SK-N-SH (cell line): ENCODE measurements at regions not wholly inside any gene's neighbourhood (a gene's known extent, or its start where the extent isn't known, plus 50 kb on each side); places are given as distances from the start of the nearest gene placed in this dataset.

Source experiments
- CTCF ChIA-PET: fragments of 300-600, 350-600 bp; formaldehyde crosslinking; extraction: SDS; loops from one replicate; lab custom pipeline; 2021; lab: Yijun Ruan, JAX
- POLR2A ChIA-PET: fragments of 350-600 bp; sonication (Branson Sonifier 250); formaldehyde crosslinking; extraction: SDS; loops from one replicate; lab custom pipeline; 2020; ENCODE audit warnings: antibody characterized with exemption, inconsistent platforms; lab: Yijun Ruan, JAX
- DNase-seq: peaks from one replicate; pipeline ENCODE4 v3.0.0; 2012
- H2AFZ ChIP-seq: fragments of 200-600 bp; sonication (generic); 2 replicates; pipeline ENCODE4 v1.8.1; 2016; ENCODE audit warnings: antibody characterized with exemption, mild to moderate bottlenecking, low read depth
- H3F3A ChIP-seq: fragments of 200-600 bp; sonication (generic); replicated peaks from 2 replicates; pipeline ENCODE3; 2016; ENCODE audit warnings: antibody characterized with exemption, mild to moderate bottlenecking; ENCODE audit not compliant: insufficient read depth
- H3K27ac ChIP-seq, 2 experiments: fragments of 200-500 bp in 1 of 2; fragments of 200-600 bp in 1 of 2; sonication (Bioruptor generic) in 1 of 2; sonication (generic), shearing (Covaris generic) in 1 of 2; 2 replicates each; pipeline versions ENCODE4 v1.5.1 to v1.6.1; 2014 to 2016; ENCODE audit warnings: low read depth in 2 of 2, inconsistent platforms in 1 of 2, low read length in 1 of 2, mild to moderate bottlenecking in 1 of 2, mixed read lengths in 1 of 2
- H3K27me3 ChIP-seq: fragments of 200-600 bp; sonication (generic), shearing (Covaris generic); 2 replicates; pipeline ENCODE4 v1.6.1; 2016; ENCODE audit warnings: mixed run types; ENCODE audit not compliant: insufficient read depth
- H3K36me3 ChIP-seq, 2 experiments: fragments of 200-500 bp in 1 of 2; fragments of 200-600 bp in 1 of 2; sonication (Bioruptor generic) in 1 of 2; sonication (generic) in 1 of 2; replicated peaks in 1 of 2; 2 replicates each; pipeline versions ENCODE3 to v1.5.1; 2014 to 2016; ENCODE audit warnings: low read length in 1 of 2, mild to moderate bottlenecking in 1 of 2; ENCODE audit not compliant: insufficient read depth in 2 of 2, control insufficient read depth in 1 of 2
- H3K4me1 ChIP-seq, 2 experiments: fragments of 200-500 bp in 1 of 2; fragments of 200-600 bp in 1 of 2; sonication (Bioruptor generic) in 1 of 2; sonication (generic), shearing (Covaris generic) in 1 of 2; 2 replicates each; pipeline versions ENCODE4 v1.5.1 to v1.6.1; 2014 to 2016; ENCODE audit warnings: low read depth in 1 of 2, low read length in 1 of 2, mixed run types in 1 of 2; ENCODE audit not compliant: insufficient read depth in 2 of 2, control insufficient read depth in 1 of 2
- H3K4me2 ChIP-seq: fragments of 200-600 bp; sonication (generic), shearing (Covaris generic); 2 replicates; pipeline ENCODE4 v1.6.1; 2017; ENCODE audit warnings: mixed run types
- H3K4me3 ChIP-seq, 2 experiments: fragments of 200-500 bp in 1 of 2; fragments of 200-600 bp in 1 of 2; sonication (Bioruptor generic) in 1 of 2; sonication (generic), shearing (Covaris generic) in 1 of 2; 2 replicates each; pipeline versions ENCODE4 v1.5.1 to v1.8.1; 2014 to 2016; ENCODE audit warnings: low read depth in 2 of 2, inconsistent platforms in 1 of 2, low read length in 1 of 2, mild to moderate bottlenecking in 1 of 2, mixed read lengths in 1 of 2, moderate library complexity in 1 of 2
- H3K79me2 ChIP-seq: fragments of 200-600 bp; sonication (generic); 2 replicates; pipeline ENCODE4 v1.8.1; 2017; ENCODE audit warnings: mild to moderate bottlenecking; ENCODE audit not compliant: insufficient read depth
- H3K9ac ChIP-seq: fragments of 200-600 bp; sonication (generic); 2 replicates; pipeline ENCODE4 v1.6.1; 2017; ENCODE audit warnings: mixed run types
- H3K9me2 ChIP-seq: fragments of 200-600 bp; sonication (generic); 2 replicates; pipeline ENCODE4 v1.6.1; 2017; ENCODE audit warnings: mixed run types
- H3K9me3 ChIP-seq: fragments of 200-600 bp; sonication (generic); 2 replicates; pipeline ENCODE4 v1.6.1; 2017; ENCODE audit warnings: mixed run types, mild to moderate bottlenecking, moderate library complexity
- H4K20me1 ChIP-seq: fragments of 200-600 bp; sonication (generic); 2 replicates; pipeline ENCODE4 v1.6.1; 2017; ENCODE audit warnings: mild to moderate bottlenecking, mixed run types; ENCODE audit not compliant: insufficient read depth
- CHD2 ChIP-seq: fragments of 150-350 bp; IDR thresholded peaks from 2 replicates; pipeline ENCODE4 v1.6.1; 2018; ENCODE audit warnings: low read length; ENCODE audit not compliant: partially characterized antibody
- ELF1 ChIP-seq: IDR thresholded peaks from 2 replicates; pipeline ENCODE4 v1.4.0; 2012
- EP300 ChIP-seq, 2 experiments: IDR thresholded peaks; 2 replicates each; pipeline versions ENCODE4 v1.4.0 to v1.6.1; 2012; ENCODE audit warnings: borderline replicate concordance in 1 of 2, low read depth in 1 of 2, low read length in 1 of 2
- EZH2phosphoT487 ChIP-seq: fragments of 200-600 bp; sonication (generic); IDR thresholded peaks from 2 replicates; pipeline ENCODE4 v1.6.1; 2017; ENCODE audit warnings: low read depth, mixed run types, mild to moderate bottlenecking, antibody characterized with exemption, moderate library complexity, borderline replicate concordance
- FOXJ3 ChIP-seq: sonication (generic); formaldehyde crosslinking; IDR thresholded peaks from 2 replicates; pipeline ENCODE4 v1.5.1; 2020; ENCODE audit warnings: mild to moderate bottlenecking, missing genetic modification reagents
- FOXM1 ChIP-seq: IDR thresholded peaks from 2 replicates; pipeline ENCODE4 v1.4.0; 2012; ENCODE audit warnings: low read depth, mild to moderate bottlenecking
- MXI1 ChIP-seq: IDR thresholded peaks from 2 replicates; pipeline ENCODE4 v1.6.1; 2012; ENCODE audit warnings: mild to moderate bottlenecking, low read depth, low read length, improper control_type of control experiment
- NRF1 ChIP-seq: IDR thresholded peaks from 2 replicates; pipeline ENCODE4 v1.6.1; 2012; ENCODE audit warnings: low read depth, mild to moderate bottlenecking, low read length
- POLR2AphosphoS5 ChIP-seq: IDR thresholded peaks from 2 replicates; pipeline ENCODE4 v1.6.1; 2012; ENCODE audit warnings: low read depth, low read length
- RAD21 ChIP-seq: IDR thresholded peaks from 2 replicates; pipeline ENCODE4 v1.6.1; 2012; ENCODE audit warnings: mild to moderate bottlenecking, low read length
- SMC3 ChIP-seq: IDR thresholded peaks from 2 replicates; pipeline ENCODE4 v1.6.1; 2012; ENCODE audit warnings: low read depth, low read length, improper control_type of control experiment
- TCF12 ChIP-seq: IDR thresholded peaks from 2 replicates; pipeline ENCODE4 v1.4.0; 2012
- YY1 ChIP-seq: IDR thresholded peaks from 2 replicates; pipeline ENCODE4 v1.4.0; 2012; ENCODE audit warnings: low read depth, mild to moderate bottlenecking
- WGBS: methylation state at CpG from one replicate; pipeline ENCODE4 v1.1.6; 2017; ENCODE audit warnings: low lambda C conversion rate; 5-methylcytosine and 5-hydroxymethylcytosine counted together
- small RNA-seq, 7 experiments: library from RNA; depleted of rRNA; stranded (forward); fragments of <200 nt; gene quantifications; one replicate each; pipeline ENCODE3, GENCODE V24; 2012
- TF ChIP-seq, protein P1 (sequence below): IDR thresholded peaks from 2 replicates; pipeline ENCODE4 v1.4.0; 2012; ENCODE audit warnings: low read depth

DNA sequence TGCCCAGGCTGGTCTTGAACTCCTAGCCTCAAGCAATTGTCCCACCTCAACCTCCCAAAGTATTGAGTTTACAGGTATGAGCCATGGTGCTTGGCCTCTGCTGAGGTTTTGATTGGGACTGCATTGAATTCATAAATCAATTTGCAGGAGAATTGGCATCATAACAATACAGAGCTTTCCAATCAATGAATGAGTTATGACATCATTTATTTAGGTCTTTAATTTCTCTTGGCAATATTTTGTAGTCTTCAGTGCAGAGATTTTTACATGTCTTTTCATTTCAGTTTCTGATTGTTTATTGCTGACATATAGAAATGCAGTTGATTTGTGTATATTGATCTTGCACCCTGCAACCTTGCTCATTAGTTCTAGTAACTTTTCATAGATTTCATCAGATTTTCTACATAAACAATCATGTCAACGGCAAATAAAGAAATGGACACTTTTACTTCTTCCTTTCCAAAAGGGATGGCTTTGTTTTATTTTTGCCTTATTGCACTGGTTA lies 119.9 kb downstream of the TFCP2L1 start:
- H3K4me3 ChIP-seq, result no peak overlapping the region
- no peak for DNase-seq
- ChIA-PET CTCF (no interaction called here), POLR2A (no interaction called here)
- H3K4me1 ChIP-seq, result no peaks in the 10 kb centered on the region
- H3K36me3 ChIP-seq, result no peaks in the 10 kb centered on the region
- no peak overlapping the region for H3K9ac ChIP-seq
- H3F3A ChIP-seq, result no peaks in the 10 kb centered on the region
- H3K27me3 ChIP-seq, result no peaks in the 10 kb centered on the region
- 48% methylated on average over 1 of the region's 1 CpG for WGBS
- 0 out of 2 replicates have a peak, but pooled peaks cover 5% of the 10 kb centered on the region for H3K9me3 ChIP-seq
- H3K9me2 ChIP-seq, result no peaks in the 10 kb centered on the region
- no peaks in the 10 kb centered on the region for H4K20me1 ChIP-seq
- H3K27ac ChIP-seq, result no peak overlapping the region
- H3K4me2 ChIP-seq, result no peak overlapping the region
- TF ChIP-seq, protein P1, sequence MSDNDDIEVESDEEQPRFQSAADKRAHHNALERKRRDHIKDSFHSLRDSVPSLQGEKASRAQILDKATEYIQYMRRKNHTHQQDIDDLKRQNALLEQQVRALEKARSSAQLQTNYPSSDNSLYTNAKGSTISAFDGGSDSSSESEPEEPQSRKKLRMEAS, result no peak
- TF ChIP-seq EP300 (IDR thresholded peaks at IDR 0.05; ENCODE audit: borderline replicate concordance in 1 of 2, low read depth in 1 of 2, low read length in 1 of 2) (no peak), CHD2 (no peak), MXI1 (no peak), YY1 (no peak), FOXM1 (no peak), FOXJ3 (no peak), TCF12 (no peak), NRF1 (no peak), RAD21 (no peak), SMC3 (no peak), POLR2AphosphoS5 (no peak), ELF1 (no peak), EZH2phosphoT487 (no peak)
- H3K79me2 ChIP-seq, result no peaks in the 10 kb centered on the region
- no peak overlapping the region for H2AFZ ChIP-seq

Small RNAs in the stretch of these regions (small RNA-seq; reads per million reads assigned to genes)
- 0 reads per million in 7 experiments for gene RF00019
